ENCODE measurements at regions not wholly inside any gene's neighbourhood (a gene's known extent, or its start where the extent isn't known, plus 50 kb on each side); places are given as distances from the start of the nearest gene placed in this dataset.

GRCh38 chr12:89250636-89251035 lies 101.7 kb downstream of the DUSP6 start:
- TF ChIP-seq, protein P1, sequence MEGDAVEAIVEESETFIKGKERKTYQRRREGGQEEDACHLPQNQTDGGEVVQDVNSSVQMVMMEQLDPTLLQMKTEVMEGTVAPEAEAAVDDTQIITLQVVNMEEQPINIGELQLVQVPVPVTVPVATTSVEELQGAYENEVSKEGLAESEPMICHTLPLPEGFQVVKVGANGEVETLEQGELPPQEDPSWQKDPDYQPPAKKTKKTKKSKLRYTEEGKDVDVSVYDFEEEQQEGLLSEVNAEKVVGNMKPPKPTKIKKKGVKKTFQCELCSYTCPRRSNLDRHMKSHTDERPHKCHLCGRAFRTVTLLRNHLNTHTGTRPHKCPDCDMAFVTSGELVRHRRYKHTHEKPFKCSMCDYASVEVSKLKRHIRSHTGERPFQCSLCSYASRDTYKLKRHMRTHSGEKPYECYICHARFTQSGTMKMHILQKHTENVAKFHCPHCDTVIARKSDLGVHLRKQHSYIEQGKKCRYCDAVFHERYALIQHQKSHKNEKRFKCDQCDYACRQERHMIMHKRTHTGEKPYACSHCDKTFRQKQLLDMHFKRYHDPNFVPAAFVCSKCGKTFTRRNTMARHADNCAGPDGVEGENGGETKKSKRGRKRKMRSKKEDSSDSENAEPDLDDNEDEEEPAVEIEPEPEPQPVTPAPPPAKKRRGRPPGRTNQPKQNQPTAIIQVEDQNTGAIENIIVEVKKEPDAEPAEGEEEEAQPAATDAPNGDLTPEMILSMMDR (IDR thresholded peaks at IDR 0.05; ENCODE audit: low read depth, low read length, poor library complexity, severe bottlenecking), result no peak
- TF ChIP-seq EZH2phosphoT487 (IDR thresholded peaks at IDR 0.05; ENCODE audit: borderline replicate concordance, low read length), result no peak

All from DOHH2 (cell line).